SU-DHL-6 (cell line): ENCODE measurements at regions not wholly inside any gene's neighbourhood (a gene's known extent, or its start where the extent isn't known, plus 50 kb on each side); places are given as distances from the start of the nearest gene placed in this dataset.

Experiments used
- H2AFZ ChIP-seq: fragments of 200-600 bp; sonication (generic); 2 replicates; pipeline ENCODE4 v1.6.1; 2014; ENCODE audit warnings: low read depth, mild to moderate bottlenecking, moderate library complexity, mixed read lengths, antibody characterized with exemption, low read length; ENCODE audit not compliant: severe bottlenecking
- H3F3A ChIP-seq: fragments of 200-600 bp; shearing (Covaris generic); 2 replicates; pipeline ENCODE4 v1.6.0; 2016; ENCODE audit warnings: antibody characterized with exemption, mild to moderate bottlenecking; ENCODE audit not compliant: insufficient read depth
- H3K27ac ChIP-seq: fragments of 200-600 bp; sonication (generic); 2 replicates; pipeline ENCODE4 v1.5.1; 2016; ENCODE audit warnings: low read depth, mild to moderate bottlenecking, low read length, moderate library complexity, mixed read lengths
- H3K27me3 ChIP-seq: fragments of 200-600 bp; sonication (generic), shearing (Covaris generic); 2 replicates; pipeline ENCODE4 v1.6.0; 2014; ENCODE audit warnings: mild to moderate bottlenecking, low read length
- H3K36me3 ChIP-seq: fragments of 200-600 bp; sonication (generic); 2 replicates; pipeline ENCODE4 v1.6.1; 2014; ENCODE audit warnings: mild to moderate bottlenecking, low read length, mixed read lengths
- H3K4me2 ChIP-seq: fragments of 300-600, 200-600 bp; shearing (Covaris generic), sonication (generic); 2 replicates; pipeline ENCODE4 v1.6.0; 2014; ENCODE audit warnings: low read length, low read depth, mild to moderate bottlenecking; ENCODE audit not compliant: poor library complexity, severe bottlenecking
- H3K4me3 ChIP-seq: fragments of 200-600 bp; sonication (generic); 2 replicates; pipeline ENCODE4 v1.5.1; 2014; ENCODE audit warnings: antibody characterized with exemption, low read length, mild to moderate bottlenecking, mixed read lengths; ENCODE audit not compliant: insufficient read depth, poor library complexity, severe bottlenecking
- H3K79me2 ChIP-seq: fragments of 200-600 bp; sonication (generic); 2 replicates; pipeline ENCODE4 v1.6.1; 2014; ENCODE audit warnings: mild to moderate bottlenecking, low read length, moderate library complexity; ENCODE audit not compliant: insufficient read depth
- H3K9ac ChIP-seq: fragments of 200-600 bp; sonication (generic); 2 replicates; pipeline ENCODE4 v1.7.0; 2014; ENCODE audit warnings: mild to moderate bottlenecking, low read length
- H3K9me2 ChIP-seq: fragments of 200-600 bp; sonication (generic); replicated peaks from 2 replicates; pipeline ENCODE4 v1.6.1; 2014; ENCODE audit warnings: low read length; ENCODE audit not compliant: insufficient read depth
- H3K9me3 ChIP-seq: fragments of 200-600 bp; sonication (generic); 2 replicates; pipeline ENCODE4 v1.6.1; 2014; ENCODE audit warnings: low read length, mixed read lengths; ENCODE audit not compliant: insufficient read depth
- H4K20me1 ChIP-seq: fragments of 200-600 bp; sonication (generic); 2 replicates; pipeline ENCODE4 v1.6.1; 2014; ENCODE audit warnings: low read depth, mild to moderate bottlenecking, antibody characterized with exemption, low read length, moderate library complexity, mixed read lengths
- CTCF ChIP-seq: fragments of 200-600 bp; sonication (generic); IDR thresholded peaks from one replicate; pipeline ENCODE4 v1.5.1; 2017; ENCODE audit warnings: antibody characterized with exemption, mild to moderate bottlenecking, low read length, moderate library complexity; ENCODE audit not compliant: insufficient read depth, poor library complexity, severe bottlenecking
- EZH2phosphoT487 ChIP-seq: fragments of 200-600 bp; sonication (generic), shearing (Covaris generic); conservative IDR thresholded peaks from 2 replicates; pipeline ENCODE4 v1.6.1; 2018; ENCODE audit warnings: mild to moderate bottlenecking, antibody characterized with exemption, low read length, moderate library complexity, mixed read lengths

- TF ChIP-seq CTCF, result no peak
- Histone ChIP-seq H3K4me3 (no peak overlapping the region), H3K9ac (no peak overlapping the region), H3K9me3 (no peaks in the 10 kb centered on the region), H3K79me2 (no peaks in the 10 kb centered on the region), H3K4me2 (no peak overlapping the region), H3K9me2 (no peaks in the 10 kb centered on the region), H2AFZ (no peak overlapping the region), H3K27ac (no peak overlapping the region), H3F3A (no peaks in the 10 kb centered on the region), H3K27me3 (no peaks in the 10 kb centered on the region), H4K20me1 (no peaks in the 10 kb centered on the region), H3K36me3 (no peaks in the 10 kb centered on the region)
Observed at GRCh38 chr18:76668119-76668518, 154.2 kb upstream of the ZNF236 start.

GRCh38 chr18:76667603-76668002, 154.8 kb upstream of the ZNF236 start:
- H3K9ac ChIP-seq, result no peak overlapping the region
- no peaks in the 10 kb centered on the region for H4K20me1 ChIP-seq
- no peaks in the 10 kb centered on the region for H3K9me3 ChIP-seq
- no peak for TF ChIP-seq CTCF
- TF ChIP-seq EZH2phosphoT487, result no peak
- H3K4me3 ChIP-seq, result no peak overlapping the region
- H2AFZ ChIP-seq, result no peak overlapping the region
- no peaks in the 10 kb centered on the region for H3K27me3 ChIP-seq
- no peaks in the 10 kb centered on the region for H3K9me2 ChIP-seq
- no peaks in the 10 kb centered on the region for H3F3A ChIP-seq
- no peaks in the 10 kb centered on the region for H3K36me3 ChIP-seq
- no peak overlapping the region for H3K27ac ChIP-seq
- H3K4me2 ChIP-seq, result no peak overlapping the region
- H3K79me2 ChIP-seq, result no peaks in the 10 kb centered on the region

GRCh38 chr18:76662626-76663025, 159.7 kb upstream of the ZNF236 start:
- Histone ChIP-seq H3K4me2 (no peak overlapping the region), H3K27ac (no peak overlapping the region), H3K36me3 (no peaks in the 10 kb centered on the region), H2AFZ (no peak overlapping the region), H3K79me2 (no peaks in the 10 kb centered on the region), H3K9me2 (no peaks in the 10 kb centered on the region), H3K9me3 (no peaks in the 10 kb centered on the region), H3K9ac (no peak overlapping the region), H3F3A (no peaks in the 10 kb centered on the region), H4K20me1 (no peaks in the 10 kb centered on the region), H3K4me3 (no peak overlapping the region), H3K27me3 (no peaks in the 10 kb centered on the region)
- TF ChIP-seq EZH2phosphoT487, result no peak
- no peak for TF ChIP-seq CTCF
